ENCODE measurements at regions not wholly inside any gene's neighbourhood (a gene's known extent, or its start where the extent isn't known, plus 50 kb on each side); places are given as distances from the start of the nearest gene placed in this dataset.

- Histone ChIP-seq H2AK5ac (ENCODE audit: insufficient read length, low read length) (no peak overlapping the region), H3K79me1 (ENCODE audit: insufficient read depth, low read depth, low read length, poor library complexity, severe bottlenecking) (no peaks in the 10 kb centered on the region), H4K91ac (ENCODE audit: insufficient read length, low read depth, low read length) (no peak overlapping the region), H4K8ac (replicated peaks; ENCODE audit: insufficient read length, low read depth, low read length) (no peak overlapping the region), H3K9me3 (ENCODE audit: control insufficient read depth, low read depth, low read length) (no peaks in the 10 kb centered on the region), H3K4me1 (ENCODE audit: insufficient read depth, low read length) (no peaks in the 10 kb centered on the region), H3K9ac (ENCODE audit: extremely low read depth, insufficient read length, low read length) (no peak overlapping the region), H3K56ac (ENCODE audit: insufficient read length, low read depth, low read length) (no peak overlapping the region), H2AFZ (ENCODE audit: low read length) (no peak overlapping the region), H4K20me1 (ENCODE audit: control insufficient read depth, insufficient read depth, insufficient read length) (no peaks in the 10 kb centered on the region), H3K4me2 (ENCODE audit: insufficient read depth, insufficient read length, low read length) (no peak overlapping the region), H3K14ac (ENCODE audit: insufficient read depth, low read length) (no peak overlapping the region), H3K27ac (ENCODE audit: insufficient read length, low read depth, low read length) (no peak overlapping the region), H2BK5ac (ENCODE audit: insufficient read length, low read length) (no peak overlapping the region), H3T11ph (ENCODE audit: low read length) (no peak overlapping the region), H3K23ac (ENCODE audit: insufficient read length, low read depth, low read length) (no peak overlapping the region), H3K79me2 (ENCODE audit: insufficient read depth, low read length) (no peaks in the 10 kb centered on the region), H3K18ac (ENCODE audit: insufficient read length, low read depth, low read length) (no peak overlapping the region), H2BK20ac (ENCODE audit: low read depth, low read length, poor library complexity, severe bottlenecking) (no peak overlapping the region), H2BK120ac (ENCODE audit: low read depth, low read length, poor library complexity, severe bottlenecking) (no peak overlapping the region), H2BK12ac (ENCODE audit: insufficient read length, low read depth, low read length) (no peak overlapping the region), H3K23me2 (ENCODE audit: insufficient read length, low read depth, low read length, poor library complexity, severe bottlenecking) (no peaks in the 10 kb centered on the region), H2BK15ac (ENCODE audit: low read depth, low read length) (no peak overlapping the region), H4K5ac (ENCODE audit: insufficient read length, low read depth, low read length) (no peak overlapping the region), H3K4ac (ENCODE audit: low read depth, low read length) (no peak overlapping the region), H3K27me3 (ENCODE audit: insufficient read depth, low read length) (no peaks in the 10 kb centered on the region)
- Mint-ChIP-seq H3K36me3 (ENCODE audit: insufficient read depth in 1 of 3, low read depth in 3 of 3) (no peaks in the 10 kb centered on the region; a peak in 1 of 7 replicates), H3K9me3 (no peaks in the 10 kb centered on the region), H3K27me3 (ENCODE audit: low read depth) (no peaks in the 10 kb centered on the region), H3K4me1 (peaks cover 2 to 3% of the 10 kb centered on the region in 2 experiments; a peak in 3 of 4 replicates), H3K27ac (no peak overlapping the region), H3K4me3 (no peak overlapping the region)
- DNase-seq: no peak
- no CpG with 5 or more reads among the region's 2 CpGs for WGBS (ENCODE audit: extremely low coverage, insufficient read length, low lambda C conversion rate)
- no peak for TF ChIP-seq CTCF (conservative IDR thresholded peaks at IDR 0.05)
These were observed 384.2 kb downstream of the DTWD2 start for GRCh38 chr5:118604106-118604505.
